Activated CD8-positive, alpha-beta memory T cell treated with anti-CD3 and anti-CD28 coated beads for 1 hour (primary cell): ENCODE measurements at regions not wholly inside any gene's neighbourhood (a gene's known extent, or its start where the extent isn't known, plus 50 kb on each side); places are given as distances from the start of the nearest gene placed in this dataset.
"Not testable (repeated sequence)": the region's sequence is repeated elsewhere in the genome, so short reads cannot be mapped to it uniquely, and the experiment has no call there.

Experiments used
- DNase-seq, 2 donors: peaks; one replicate each; pipeline ENCODE4 v3.0.0-alpha.2; 2020; ENCODE audit warnings: low read depth in 1 of 2; ENCODE audit errors: extremely low read depth in 1 of 2

GRCh38 chr7:82701949-82702348 lies 258.4 kb upstream of the CACNA2D1 start:
- no peak for DNase-seq

- no peak for DNase-seq
These were observed 257.2 kb upstream of the CACNA2D1 start for GRCh38 chr7:82700741-82701140.

GRCh38 chr7:82699773-82700186 lies 256.2 kb upstream of the CACNA2D1 start:
- no peak for DNase-seq

GRCh38 chr7:82697897-82698296 lies 254.3 kb upstream of the CACNA2D1 start:
- DNase-seq, result no peak

GRCh38 chr7:82696631-82697030 lies 253.1 kb upstream of the CACNA2D1 start:
- DNase-seq, result no peak

- DNase-seq, result no peak
These were observed 250.4 kb upstream of the CACNA2D1 start for GRCh38 chr7:82694022-82694421.

- DNase-seq, result no peak
These were observed 247.4 kb upstream of the CACNA2D1 start for GRCh38 chr7:82690929-82691328.

- DNase-seq, result no peak
These were observed 241.6 kb upstream of the CACNA2D1 start for GRCh38 chr7:82685214-82685613.

- no peak for DNase-seq
These were observed 235.1 kb upstream of the CACNA2D1 start for GRCh38 chr7:82678716-82679115.

GRCh38 chr7:82678259-82678658 lies 234.7 kb upstream of the CACNA2D1 start:
- DNase-seq, result no peak

- peak; percentile 11 to 12 for DNase-seq
These were observed 233.9 kb upstream of the CACNA2D1 start for GRCh38 chr7:82677493-82677892.

GRCh38 chr7:82676777-82677463 lies 233.3 kb upstream of the CACNA2D1 start:
- no peak for DNase-seq

GRCh38 chr7:82675396-82675795 lies 231.8 kb upstream of the CACNA2D1 start:
- DNase-seq, result no peak

- no peak for DNase-seq
These were observed 230.7 kb upstream of the CACNA2D1 start for GRCh38 chr7:82674268-82674667.

GRCh38 chr7:82672078-82672477 lies 228.5 kb upstream of the CACNA2D1 start:
- DNase-seq, result no peak

GRCh38 chr7:82669141-82669540 lies 225.6 kb upstream of the CACNA2D1 start:
- no peak for DNase-seq

GRCh38 chr7:82668676-82669075 lies 225.1 kb upstream of the CACNA2D1 start:
- DNase-seq, result no peak

- DNase-seq, result no peak
These were observed 222.5 kb upstream of the CACNA2D1 start for GRCh38 chr7:82665966-82666507.

GRCh38 chr7:82655965-82656364 lies 212.4 kb upstream of the CACNA2D1 start:
- no peak for DNase-seq

- not testable (repeated sequence) for DNase-seq
These were observed 206.5 kb upstream of the CACNA2D1 start for GRCh38 chr7:82650095-82650494.

- no peak for DNase-seq
These were observed 190.0 kb upstream of the CACNA2D1 start for GRCh38 chr7:82633592-82633991.

- DNase-seq, result no peak
These were observed 188.4 kb upstream of the CACNA2D1 start for GRCh38 chr7:82631998-82632397.

GRCh38 chr7:82629583-82629982 lies 186.0 kb upstream of the CACNA2D1 start:
- DNase-seq, result no peak
